B cell (primary cell): ENCODE measurements at regions not wholly inside any gene's neighbourhood (a gene's known extent, or its start where the extent isn't known, plus 50 kb on each side); places are given as distances from the start of the nearest gene placed in this dataset.

Experiments used
- ATAC-seq: fragments of 200-7000 bp; cut with Tn5 transposase; one replicate; pipeline ENCODE4 v1.10.0; 2021; ENCODE audit warnings: low read depth, mild to moderate bottlenecking, moderate number of reproducible peaks, moderate library complexity
- CTCF ChIA-PET: fragments of 350-600 bp; sonication (Branson Sonifier 250); formaldehyde crosslinking; loops from one replicate; lab custom pipeline; 2021; ENCODE audit warnings: antibody characterized with exemption, inconsistent platforms; lab: Charles Lee
- POLR2A ChIA-PET: fragments of 350-600 bp; sonication (Branson Sonifier 250); formaldehyde crosslinking; loops from one replicate; lab custom pipeline; 2021; ENCODE audit warnings: antibody characterized with exemption; lab: Charles Lee
- DNase-seq: peaks from one replicate; pipeline ENCODE4 v3.0.0; 2013
- H2AFZ ChIP-seq: 2 replicates; pipeline ENCODE4 v1.6.1; 2012; ENCODE audit warnings: mild to moderate bottlenecking, low read depth, low read length; ENCODE audit not compliant: insufficient read depth, poor library complexity, severe bottlenecking
- H3K27ac ChIP-seq, 2 donors: 1 replicate in 1 of 2; 2 replicates in 1 of 2; pipeline ENCODE4 v1.5.1; 2012 to 2013; ENCODE audit warnings: low read length in 2 of 2, mild to moderate bottlenecking in 2 of 2, moderate library complexity in 1 of 2
- H3K27me3 ChIP-seq, 4 experiments: fragments of 200-600 bp in 1 of 4; sonication (generic) in 1 of 4; replicated peaks in 1 of 4; 1 replicate in 2 of 4; 2 replicates in 2 of 4; pipeline versions ENCODE4 v1.6.1 to v1.7.0; 2013 to 2016; ENCODE audit warnings: low read length in 3 of 4, mild to moderate bottlenecking in 2 of 4, mixed read lengths in 1 of 4, moderate library complexity in 1 of 4; ENCODE audit not compliant: insufficient read depth in 4 of 4, control insufficient read depth in 3 of 4; ENCODE audit errors: control extremely low read depth in 1 of 4
- H3K36me3 ChIP-seq, 2 experiments: replicated peaks in 1 of 2; 1 replicate in 1 of 2; 2 replicates in 1 of 2; pipeline versions ENCODE4 v1.6.1 to v1.7.1; 2013; ENCODE audit warnings: low read length in 1 of 2; ENCODE audit not compliant: insufficient read depth in 2 of 2, control insufficient read depth in 1 of 2; ENCODE audit errors: control extremely low read depth in 1 of 2, extremely low read depth in 1 of 2
- H3K4me1 ChIP-seq, 2 donors: fragments of 200-600 bp in 1 of 2; sonication (generic) in 1 of 2; 1 replicate in 1 of 2; 2 replicates in 1 of 2; pipeline versions ENCODE4 v1.5.1 to v1.6.1; 2013 to 2017; ENCODE audit warnings: low read length in 2 of 2; ENCODE audit not compliant: control insufficient read depth in 2 of 2, insufficient read depth in 2 of 2
- H3K4me2 ChIP-seq: replicated peaks from 2 replicates; pipeline ENCODE3; 2012; ENCODE audit warnings: mild to moderate bottlenecking, low read depth, low read length; ENCODE audit not compliant: poor library complexity, severe bottlenecking
- H3K4me3 ChIP-seq, 5 experiments: fragments of 200-600 bp in 1 of 5; sonication (generic) in 1 of 5; 1 replicate in 3 of 5; 2 replicates in 2 of 5; pipeline versions ENCODE4 v1.5.1 to v1.7.0; 2011 to 2016; ENCODE audit warnings: low read length in 4 of 5, mild to moderate bottlenecking in 4 of 5, low read depth in 2 of 5, control low read depth in 1 of 5, moderate library complexity in 1 of 5; ENCODE audit not compliant: insufficient read depth in 1 of 5; ENCODE audit errors: control extremely low read depth in 1 of 5, extremely low read depth in 1 of 5
- H3K79me2 ChIP-seq: fragments of 200-600 bp; sonication (generic); one replicate; pipeline ENCODE4 v1.6.0; 2016; ENCODE audit warnings: low read length; ENCODE audit not compliant: control insufficient read depth, insufficient read depth
- H3K9ac ChIP-seq: fragments of 200-600 bp; sonication (generic); 2 replicates; pipeline ENCODE4 v1.6.1; 2017; ENCODE audit warnings: mild to moderate bottlenecking, low read length, moderate library complexity
- H3K9me3 ChIP-seq, 3 donors: one replicate each; pipeline versions ENCODE4 v1.6.1 to v1.7.1; 2013; ENCODE audit warnings: low read length in 2 of 3; ENCODE audit not compliant: control insufficient read depth in 2 of 3, insufficient read depth in 1 of 3; ENCODE audit errors: control extremely low read depth in 1 of 3
- H4K20me1 ChIP-seq: 2 replicates; pipeline ENCODE4 v1.6.0; 2012; ENCODE audit warnings: mild to moderate bottlenecking, low read length; ENCODE audit not compliant: insufficient read depth, control insufficient read depth, poor library complexity, severe bottlenecking
- H3K27ac Mint-ChIP-seq: one replicate; pipeline ENCODE4 v1.8.0; 2021; ENCODE audit warnings: mixed read lengths
- H3K27me3 Mint-ChIP-seq: one replicate; pipeline ENCODE4 v1.8.0; 2021; ENCODE audit warnings: mixed read lengths
- H3K4me1 Mint-ChIP-seq: one replicate; pipeline ENCODE4 v1.8.0; 2021; ENCODE audit warnings: mixed read lengths
- H3K4me3 Mint-ChIP-seq: one replicate; pipeline ENCODE4 v1.8.0; 2021; ENCODE audit warnings: mixed read lengths
- H3K9me3 Mint-ChIP-seq: one replicate; pipeline ENCODE4 v1.8.0; 2022; ENCODE audit warnings: mixed read lengths; ENCODE audit not compliant: insufficient read depth
- EZH2 ChIP-seq: IDR thresholded peaks from 2 replicates; pipeline ENCODE4 v1.6.1; 2012; ENCODE audit warnings: borderline replicate concordance, low read depth, mild to moderate bottlenecking, moderate library complexity, low read length; ENCODE audit not compliant: insufficient read depth, poor library complexity, severe bottlenecking
- WGBS: methylation state at CpG from one replicate; pipeline ENCODE4 v1.1.5; 2013; ENCODE audit warnings: missing lambda C conversion rate; ENCODE audit not compliant: insufficient coverage; 5-methylcytosine and 5-hydroxymethylcytosine counted together
- intact Hi-C: fragments of 100-400 bp; cut with micrococcal nuclease; formaldehyde crosslinking; loops from one replicate; pipeline ENCODE4 v1.10.0; 2022
- TF ChIP-seq, protein P1 (sequence below): fragments of 200-600 bp; IDR thresholded peaks from one replicate; pipeline ENCODE4 v1.8.0; 2022; ENCODE audit warnings: antibody characterized with exemption, mild to moderate bottlenecking

GRCh38 chr7:53315981-53316380 lies 280.5 kb downstream of the POM121L12 start:
- Histone ChIP-seq H4K20me1 (no peaks in the 10 kb centered on the region), H3K27ac (no peak overlapping the region), H3K36me3 (no peaks in the 10 kb centered on the region), H3K4me3 (no peak overlapping the region), H3K9ac (no peak overlapping the region), H3K4me2 (no peak overlapping the region), H3K9me3 (peaks cover 0 to 3% (median 0%) of the 10 kb centered on the region in 3 donors), H2AFZ (no peak overlapping the region), H3K79me2 (no peaks in the 10 kb centered on the region), H3K27me3 (no peaks in the 10 kb centered on the region), H3K4me1 (no peaks in the 10 kb centered on the region)
- Mint-ChIP-seq H3K27ac (no peak overlapping the region), H3K9me3 (peaks cover 3% of the 10 kb centered on the region), H3K4me1 (no peaks in the 10 kb centered on the region), H3K27me3 (no peaks in the 10 kb centered on the region), H3K4me3 (no peak overlapping the region)
- ChIA-PET POLR2A (no interaction called here), CTCF (interaction anchor here (1.1 kb wide), 1 partner anchor 9 kb away, joined by 3 read pairs; no protein-coding TSS in a partner anchor)
- TF ChIP-seq, protein P1, sequence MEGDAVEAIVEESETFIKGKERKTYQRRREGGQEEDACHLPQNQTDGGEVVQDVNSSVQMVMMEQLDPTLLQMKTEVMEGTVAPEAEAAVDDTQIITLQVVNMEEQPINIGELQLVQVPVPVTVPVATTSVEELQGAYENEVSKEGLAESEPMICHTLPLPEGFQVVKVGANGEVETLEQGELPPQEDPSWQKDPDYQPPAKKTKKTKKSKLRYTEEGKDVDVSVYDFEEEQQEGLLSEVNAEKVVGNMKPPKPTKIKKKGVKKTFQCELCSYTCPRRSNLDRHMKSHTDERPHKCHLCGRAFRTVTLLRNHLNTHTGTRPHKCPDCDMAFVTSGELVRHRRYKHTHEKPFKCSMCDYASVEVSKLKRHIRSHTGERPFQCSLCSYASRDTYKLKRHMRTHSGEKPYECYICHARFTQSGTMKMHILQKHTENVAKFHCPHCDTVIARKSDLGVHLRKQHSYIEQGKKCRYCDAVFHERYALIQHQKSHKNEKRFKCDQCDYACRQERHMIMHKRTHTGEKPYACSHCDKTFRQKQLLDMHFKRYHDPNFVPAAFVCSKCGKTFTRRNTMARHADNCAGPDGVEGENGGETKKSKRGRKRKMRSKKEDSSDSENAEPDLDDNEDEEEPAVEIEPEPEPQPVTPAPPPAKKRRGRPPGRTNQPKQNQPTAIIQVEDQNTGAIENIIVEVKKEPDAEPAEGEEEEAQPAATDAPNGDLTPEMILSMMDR = no peak
- TF ChIP-seq EZH2 = no peak
- intact Hi-C loops = no loop called here
- DNase-seq (no peak), ATAC-seq (no peak)
- WGBS = 50% methylated on average over 2 of the region's 6 CpGs

GRCh38 chr7:53318566-53318965 lies 283.1 kb downstream of the POM121L12 start:
- ATAC-seq = no peak
- Histone ChIP-seq H3K9ac (no peak overlapping the region), H3K27me3 (no peaks in the 10 kb centered on the region), H3K79me2 (no peaks in the 10 kb centered on the region), H4K20me1 (no peaks in the 10 kb centered on the region), H3K27ac (no peak overlapping the region), H3K4me1 (no peaks in the 10 kb centered on the region), H3K36me3 (no peaks in the 10 kb centered on the region), H3K9me3 (peaks cover 0 to 3% (median 0%) of the 10 kb centered on the region in 3 donors), H3K4me3 (no peak overlapping the region), H2AFZ (no peak overlapping the region), H3K4me2 (no peak overlapping the region)
- no CpG with 5 or more reads among the region's 4 CpGs for WGBS
- peaks cover 4% of the 10 kb centered on the region for H3K9me3 Mint-ChIP-seq
- no peak overlapping the region for H3K4me3 Mint-ChIP-seq
- H3K4me1 Mint-ChIP-seq = no peaks in the 10 kb centered on the region
- TF ChIP-seq, protein P1 = no peak
- intact Hi-C loops = no loop called here
- no peaks in the 10 kb centered on the region for H3K27me3 Mint-ChIP-seq
- H3K27ac Mint-ChIP-seq = no peak overlapping the region
- POLR2A ChIA-PET = no interaction called here
- CTCF ChIA-PET = no interaction called here
- no peak for DNase-seq
